ENCODE measurements at regions not wholly inside any gene's neighbourhood (a gene's known extent, or its start where the extent isn't known, plus 50 kb on each side); places are given as distances from the start of the nearest gene placed in this dataset.

DNA sequence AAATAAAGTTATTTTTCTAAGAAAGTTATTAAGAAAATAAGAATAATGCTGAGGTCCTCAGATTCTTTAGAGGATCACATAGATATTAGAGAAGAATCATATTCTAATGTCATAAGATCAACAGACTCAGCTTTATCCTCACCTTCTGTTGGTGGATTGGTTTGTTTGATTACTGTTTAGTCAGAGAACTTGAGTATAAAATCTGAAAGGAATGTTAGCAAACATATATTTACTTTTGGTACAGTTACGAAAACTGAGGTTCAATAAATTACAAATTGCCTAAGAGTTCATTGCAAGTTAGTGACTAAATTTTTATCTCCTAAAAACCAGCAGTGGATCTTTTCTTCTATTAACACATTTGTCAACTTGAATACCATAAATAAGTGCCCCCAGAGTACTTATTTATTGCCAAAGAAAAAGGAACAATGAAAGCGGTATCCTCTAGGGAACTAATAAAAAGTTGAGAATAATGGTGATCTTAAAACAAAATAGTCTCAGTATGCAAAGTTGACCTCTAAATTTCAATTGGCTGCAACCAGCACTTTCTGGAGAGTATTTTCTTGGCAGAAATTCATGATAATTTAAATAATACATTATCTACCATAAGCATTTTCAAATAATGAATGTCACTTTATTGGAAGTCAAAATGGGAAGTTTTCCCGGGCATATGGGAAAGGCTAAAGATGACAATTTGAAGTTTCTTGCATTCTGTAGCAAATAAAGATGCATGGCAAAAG is 296.8 kb downstream of the OTOL1 start:
- Histone ChIP-seq H3K36me3 (ENCODE audit: control insufficient read depth, insufficient read depth, low read length) (no peaks in the 10 kb centered on the region), H3K4me2 (ENCODE audit: insufficient read depth, low read length) (no peak overlapping the region), H3K4me3 (no peak overlapping the region), H3K4me1 (replicated peaks in 1 of 2; ENCODE audit: control insufficient read depth in 2 of 2, insufficient read depth in 2 of 2, low read length in 2 of 2) (no peaks in the 10 kb centered on the region), H3K9me1 (ENCODE audit: control insufficient read depth, insufficient read depth, low read length) (no peaks in the 10 kb centered on the region), H3K79me2 (ENCODE audit: control insufficient read depth, insufficient read depth, low read length) (no peaks in the 10 kb centered on the region), H3K9ac (ENCODE audit: insufficient read depth in 1 of 2, low read depth in 2 of 2, low read length in 2 of 2) (no peak overlapping the region), H4K20me1 (replicated peaks; ENCODE audit: control insufficient read depth, insufficient read depth, low read length) (no peaks in the 10 kb centered on the region), H3K9me3 (replicated peaks; ENCODE audit: control insufficient read depth, insufficient read depth, low read depth, low read length) (no peaks in the 10 kb centered on the region; the same call in none of the 2 replicates), H2AFZ (ENCODE audit: low read depth, low read length) (no peak overlapping the region), H3K27ac (ENCODE audit: extremely low read depth, low read depth, low read length) (no peak overlapping the region), H3K27me3 (ENCODE audit: control insufficient read depth in 2 of 2, insufficient read depth in 2 of 2, low read length in 2 of 2) (no peaks in the 10 kb centered on the region)
- CTCF ChIA-PET (ENCODE audit: low intra/inter-chr PET ratio), result no interaction called here
- POLR2A ChIA-PET, result no interaction called here
- no peak for TF ChIP-seq ZNF12 (CRISPR knock-in tag; IDR thresholded peaks at IDR 0.05)
- TF ChIP-seq, protein P1, sequence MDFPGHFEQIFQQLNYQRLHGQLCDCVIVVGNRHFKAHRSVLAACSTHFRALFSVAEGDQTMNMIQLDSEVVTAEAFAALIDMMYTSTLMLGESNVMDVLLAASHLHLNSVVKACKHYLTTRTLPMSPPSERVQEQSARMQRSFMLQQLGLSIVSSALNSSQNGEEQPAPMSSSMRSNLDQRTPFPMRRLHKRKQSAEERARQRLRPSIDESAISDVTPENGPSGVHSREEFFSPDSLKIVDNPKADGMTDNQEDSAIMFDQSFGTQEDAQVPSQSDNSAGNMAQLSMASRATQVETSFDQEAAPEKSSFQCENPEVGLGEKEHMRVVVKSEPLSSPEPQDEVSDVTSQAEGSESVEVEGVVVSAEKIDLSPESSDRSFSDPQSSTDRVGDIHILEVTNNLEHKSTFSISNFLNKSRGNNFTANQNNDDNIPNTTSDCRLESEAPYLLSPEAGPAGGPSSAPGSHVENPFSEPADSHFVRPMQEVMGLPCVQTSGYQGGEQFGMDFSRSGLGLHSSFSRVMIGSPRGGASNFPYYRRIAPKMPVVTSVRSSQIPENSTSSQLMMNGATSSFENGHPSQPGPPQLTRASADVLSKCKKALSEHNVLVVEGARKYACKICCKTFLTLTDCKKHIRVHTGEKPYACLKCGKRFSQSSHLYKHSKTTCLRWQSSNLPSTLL (IDR thresholded peaks at IDR 0.05), result no peak
- no peak for TF ChIP-seq ESRRA (IDR thresholded peaks at IDR 0.05; ENCODE audit: borderline replicate concordance, low read depth)
- TF ChIP-seq CHD2 (IDR thresholded peaks at IDR 0.05; ENCODE audit: low read depth, low read length), result no peak
- TF ChIP-seq KLF13 (tag; IDR thresholded peaks at IDR 0.05; ENCODE audit: borderline replicate concordance, low read depth), result no peak
- no peak for TF ChIP-seq ZNF76 (CRISPR knock-in tag; IDR thresholded peaks at IDR 0.05; ENCODE audit: borderline replicate concordance)
- TF ChIP-seq RFX5 (IDR thresholded peaks at IDR 0.05; ENCODE audit: low read depth, low read length), result no peak
- FAIRE-seq (no peak), DNase-seq (ENCODE audit: extremely low read depth in 1 of 4, low spot score in 3 of 4) (no peak), ATAC-seq (no peak)
- WGBS (ENCODE audit: insufficient coverage, low coverage, missing lambda C conversion rate), result 0% methylated on average over 3 of the region's 3 CpGs
- in situ Hi-C loops (cut with MboI), result loop anchor here (10.0 kb wide), 1 partner anchor 1909 kb away; no protein-coding TSS in a partner anchor
- intact Hi-C loops (cut with micrococcal nuclease), result no loop called here
- BruUV-seq (replicated peaks), result no TSS peak
